Fibroblast of lung (primary cell): ENCODE measurements at regions not wholly inside any gene's neighbourhood (a gene's known extent, or its start where the extent isn't known, plus 50 kb on each side); places are given as distances from the start of the nearest gene placed in this dataset.

Source experiments
- DNase-seq, 2 donors: peaks; one replicate each; pipeline versions ENCODE4 v3.0.0 to v3.0.0-alpha.2; 2010; ENCODE audit warnings: low read depth in 2 of 2
- H2AFZ ChIP-seq: 2 replicates; pipeline ENCODE4 v1.5.1; 2012; ENCODE audit warnings: low read length, control low read depth, inconsistent platforms
- H3K27ac ChIP-seq: 2 replicates; pipeline ENCODE4 v1.5.1; 2011; ENCODE audit warnings: low read length, control low read depth; ENCODE audit not compliant: insufficient read depth
- H3K27me3 ChIP-seq: 2 replicates; pipeline ENCODE4 v1.5.1; 2011; ENCODE audit warnings: mild to moderate bottlenecking, low read length; ENCODE audit not compliant: control insufficient read depth, insufficient read depth
- H3K36me3 ChIP-seq: 2 replicates; pipeline ENCODE4 v1.5.1; 2011; ENCODE audit warnings: low read length; ENCODE audit not compliant: control insufficient read depth, insufficient read depth
- H3K4me1 ChIP-seq: 2 replicates; pipeline ENCODE4 v1.5.1; 2011; ENCODE audit warnings: low read length; ENCODE audit not compliant: control insufficient read depth, insufficient read depth; ENCODE audit errors: extremely low read depth
- H3K4me2 ChIP-seq: 2 replicates; pipeline ENCODE4 v1.5.1; 2011; ENCODE audit warnings: low read length, control low read depth; ENCODE audit not compliant: insufficient read depth; ENCODE audit errors: extremely low read depth
- H3K4me3 ChIP-seq, 4 experiments: fragments of 200-600 bp in 1 of 4; sonication (generic) in 1 of 4; replicated peaks in 1 of 4; 2 replicates each; pipeline ENCODE4 v1.5.1; 2011 to 2016; ENCODE audit warnings: low read length in 4 of 4, low read depth in 3 of 4, mild to moderate bottlenecking in 3 of 4, control low read depth in 2 of 4, inconsistent platforms in 1 of 4, mixed read lengths in 1 of 4; ENCODE audit not compliant: insufficient read depth in 1 of 4; ENCODE audit errors: control extremely low read depth in 1 of 4
- H3K79me2 ChIP-seq: 2 replicates; pipeline ENCODE4 v1.5.1; 2012; ENCODE audit warnings: mild to moderate bottlenecking, low read length, inconsistent platforms; ENCODE audit not compliant: control insufficient read depth, insufficient read depth
- H3K9ac ChIP-seq: 2 replicates; pipeline ENCODE4 v1.5.1; 2011; ENCODE audit warnings: mild to moderate bottlenecking, low read length, control low read depth; ENCODE audit not compliant: insufficient read depth
- H3K9me3 ChIP-seq: 2 replicates; pipeline ENCODE4 v1.5.1; 2012; ENCODE audit warnings: low read depth, low read length; ENCODE audit not compliant: control insufficient read depth, insufficient read depth
- H4K20me1 ChIP-seq: 2 replicates; pipeline ENCODE4 v1.5.1; 2011; ENCODE audit warnings: low read length; ENCODE audit not compliant: control insufficient read depth, insufficient read depth; ENCODE audit errors: extremely low read depth
- CTCF ChIP-seq, 2 donors: IDR thresholded peaks in 1 of 2; conservative IDR thresholded peaks in 1 of 2; 1 replicate in 1 of 2; 2 replicates in 1 of 2; pipeline ENCODE4 v1.5.1; 2011 to 2012; ENCODE audit warnings: low read length in 2 of 2, control low read depth in 1 of 2, inconsistent platforms in 1 of 2, low read depth in 1 of 2, mild to moderate bottlenecking in 1 of 2
- EZH2 ChIP-seq: IDR thresholded peaks from 2 replicates; pipeline ENCODE4 v1.5.1; 2012; ENCODE audit warnings: low read length, control low read depth, mild to moderate bottlenecking; ENCODE audit errors: missing control alignments

- H3K36me3 ChIP-seq, result no peaks in the 10 kb centered on the region
- H3K9me3 ChIP-seq, result no peaks in the 10 kb centered on the region
- no peak for TF ChIP-seq CTCF (conservative IDR thresholded peaks at IDR 0.05 in 1 of 2, IDR thresholded peaks at IDR 0.05 in 1 of 2; ENCODE audit: low read depth in 1 of 2, low read length in 2 of 2)
- H3K79me2 ChIP-seq, result no peaks in the 10 kb centered on the region
- no peak for DNase-seq
- H3K4me3 ChIP-seq, result no peak overlapping the region
- no peak overlapping the region for H2AFZ ChIP-seq
- no peaks in the 10 kb centered on the region for H4K20me1 ChIP-seq
- no peak overlapping the region for H3K9ac ChIP-seq
- no peak overlapping the region for H3K27ac ChIP-seq
- H3K4me1 ChIP-seq, result no peaks in the 10 kb centered on the region
- no peak overlapping the region for H3K4me2 ChIP-seq
- no peaks in the 10 kb centered on the region for H3K27me3 ChIP-seq
Measured at GRCh38 chr5:167888393-167888792, 403.1 kb upstream of the WWC1 start.

- no peaks in the 10 kb centered on the region for H3K79me2 ChIP-seq
- no peak overlapping the region for H2AFZ ChIP-seq
- H3K9me3 ChIP-seq, result no peaks in the 10 kb centered on the region
- H3K27me3 ChIP-seq, result no peaks in the 10 kb centered on the region
- DNase-seq, result no peak
- H3K9ac ChIP-seq, result no peak overlapping the region
- no peaks in the 10 kb centered on the region for H4K20me1 ChIP-seq
- H3K36me3 ChIP-seq, result no peaks in the 10 kb centered on the region
- H3K4me1 ChIP-seq, result no peaks in the 10 kb centered on the region
- H3K4me3 ChIP-seq, result no peak overlapping the region
- no peak for TF ChIP-seq CTCF (conservative IDR thresholded peaks at IDR 0.05 in 1 of 2, IDR thresholded peaks at IDR 0.05 in 1 of 2; ENCODE audit: low read depth in 1 of 2, low read length in 2 of 2)
- no peak for TF ChIP-seq EZH2
- no peak overlapping the region for H3K27ac ChIP-seq
- no peak overlapping the region for H3K4me2 ChIP-seq
Measured at GRCh38 chr5:167889276-167889675, 402.2 kb upstream of the WWC1 start.

DNA sequence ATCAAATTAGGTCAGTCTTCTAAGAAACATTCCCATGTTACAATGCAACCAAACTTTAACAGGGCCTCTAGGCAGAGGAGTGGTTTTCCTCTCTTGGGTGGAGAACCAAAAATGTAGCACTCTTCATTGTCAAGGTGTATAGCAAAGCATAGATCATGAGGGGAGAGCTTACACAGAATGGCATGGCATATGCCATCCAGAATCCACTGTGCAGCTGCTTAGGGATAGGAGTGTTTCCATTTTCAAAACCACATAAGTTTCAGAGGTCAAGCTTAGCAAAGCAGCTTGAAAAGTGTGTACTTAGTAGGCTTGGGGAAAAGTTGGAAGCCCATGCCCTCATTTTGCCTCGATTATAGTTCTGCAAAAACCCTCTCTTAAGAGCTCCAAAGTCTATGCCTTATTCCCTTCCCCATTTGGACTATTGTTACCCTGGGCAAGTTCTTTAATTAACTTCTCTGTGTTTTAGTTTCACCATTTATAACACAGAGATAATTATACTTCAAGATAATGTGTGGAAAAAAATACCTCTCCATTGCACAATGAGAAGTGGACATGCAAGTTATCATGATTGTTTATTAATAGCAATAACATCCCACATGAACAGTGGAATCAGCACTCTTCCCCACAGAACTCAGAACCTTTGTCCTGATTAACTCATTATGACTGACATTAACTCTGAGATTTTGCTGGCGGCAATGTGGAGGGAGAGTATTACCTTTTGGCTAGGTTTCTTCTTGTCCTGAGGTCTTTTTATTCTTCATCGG is 398.9 kb upstream of the WWC1 start:
- H3K4me2 ChIP-seq, result no peak overlapping the region
- no peak for DNase-seq
- no peak overlapping the region for H3K9ac ChIP-seq
- H3K36me3 ChIP-seq, result no peaks in the 10 kb centered on the region
- H3K4me3 ChIP-seq, result no peak overlapping the region
- no peak overlapping the region for H3K27ac ChIP-seq
- no peaks in the 10 kb centered on the region for H3K27me3 ChIP-seq
- no peak overlapping the region for H2AFZ ChIP-seq
- H3K79me2 ChIP-seq, result no peaks in the 10 kb centered on the region
- H3K9me3 ChIP-seq, result no peaks in the 10 kb centered on the region
- H4K20me1 ChIP-seq, result no peaks in the 10 kb centered on the region
- no peaks in the 10 kb centered on the region for H3K4me1 ChIP-seq
- TF ChIP-seq CTCF (conservative IDR thresholded peaks at IDR 0.05 in 1 of 2, IDR thresholded peaks at IDR 0.05 in 1 of 2; ENCODE audit: low read depth in 1 of 2, low read length in 2 of 2), result no peak
- TF ChIP-seq EZH2, result no peak
